ENCODE measurements at regions not wholly inside any gene's neighbourhood (a gene's known extent, or its start where the extent isn't known, plus 50 kb on each side); places are given as distances from the start of the nearest gene placed in this dataset.

GRCh38 chr7:21028599-21028998, 241.9 kb upstream of the SP8 start:
- no peaks in the 10 kb centered on the region for H3K9me3 ChIP-seq (ENCODE audit: control insufficient read depth in 1 of 2, insufficient read depth in 1 of 2, low read depth in 1 of 2, low read length in 2 of 2)
- TF ChIP-seq EGR1 (IDR thresholded peaks at IDR 0.05; ENCODE audit: low read depth) (no peak), CEBPB (IDR thresholded peaks at IDR 0.05; ENCODE audit: low read depth) (no peak), CTCF (IDR thresholded peaks at IDR 0.05 in 2 of 3, conservative IDR thresholded peaks at IDR 0.05 in 1 of 3; ENCODE audit: borderline replicate concordance in 1 of 3, insufficient read depth in 1 of 3, low read depth in 2 of 3, low read length in 2 of 3) (no peak), ZNF274 (IDR thresholded peaks at IDR 0.05; ENCODE audit: low read depth, low read length) (no peak), ZBTB33 (IDR thresholded peaks at IDR 0.05; ENCODE audit: extremely low read depth, insufficient replicate concordance, low read length) (no peak), SP1 (IDR thresholded peaks at IDR 0.05; ENCODE audit: low read depth) (no peak), EZH2 (IDR thresholded peaks at IDR 0.05) (no peak), YY1 (IDR thresholded peaks at IDR 0.05; ENCODE audit: extremely low read depth, insufficient replicate concordance, low read depth, low read length) (no peak), ATF3 (IDR thresholded peaks at IDR 0.05) (no peak), POLR2AphosphoS5 (IDR thresholded peaks at IDR 0.05; ENCODE audit: low read depth, low read length) (no peak), TCF7L2 (IDR thresholded peaks at IDR 0.05; ENCODE audit: borderline replicate concordance, extremely low read depth, insufficient read depth, insufficient read length) (no peak), SRF (IDR thresholded peaks at IDR 0.05; ENCODE audit: low read depth) (no peak), ZFX (IDR thresholded peaks at IDR 0.05) (no peak), JUND (IDR thresholded peaks at IDR 0.05) (no peak), FOSL1 (IDR thresholded peaks at IDR 0.05; ENCODE audit: low read depth) (no peak), POLR2A (IDR thresholded peaks at IDR 0.05; ENCODE audit: borderline replicate concordance, extremely low read depth, insufficient read depth, insufficient read length) (no peak), EZH2phosphoT487 (IDR thresholded peaks at IDR 0.05; ENCODE audit: borderline replicate concordance) (no peak)
- ATAC-seq (no peak), DNase-seq (ENCODE audit: low read depth, low spot score) (no peak)
- POLR2A ChIA-PET, result no interaction called here
- no peaks in the 10 kb centered on the region for H3K9me2 ChIP-seq (ENCODE audit: insufficient read depth)
- RAD21 ChIA-PET (ENCODE audit: low non-redundant PET in 1 of 2, low total read pairs in 2 of 2, uncharacterized antibody in 2 of 2, unreplicated experiment in 2 of 2), result no interaction called here
- CTCF ChIA-PET, result no interaction called here
- no TSS peak for BruUV-seq (replicated peaks)
- no peak overlapping the region for H3K4me2 ChIP-seq (ENCODE audit: low read length)
- no peaks in the 10 kb centered on the region for H3K79me2 ChIP-seq (ENCODE audit: insufficient read depth, low read length)
- H3K4me3 ChIP-seq (replicated peaks in 1 of 2; ENCODE audit: low read depth in 1 of 2, low read length in 2 of 2), result no peak overlapping the region
- H3K9ac ChIP-seq (ENCODE audit: low read length), result no peak overlapping the region
- H2AFZ ChIP-seq (ENCODE audit: low read depth, low read length, poor library complexity, severe bottlenecking), result no peak overlapping the region
- H4K20me1 ChIP-seq (ENCODE audit: insufficient read depth), result no peaks in the 10 kb centered on the region
- no peaks in the 10 kb centered on the region for H3K36me3 ChIP-seq (ENCODE audit: control insufficient read depth in 1 of 2, insufficient read depth in 2 of 2, low read length in 2 of 2)
- intact Hi-C loops (cut with micrococcal nuclease), result no loop called here
- H3K4me1 ChIP-seq (ENCODE audit: control insufficient read depth in 1 of 2, insufficient read depth in 2 of 2, low read length in 2 of 2), result no peaks in the 10 kb centered on the region
- H3K27ac ChIP-seq (ENCODE audit: low read depth, low read length), result no peak overlapping the region
- no peaks in the 10 kb centered on the region for H3K27me3 ChIP-seq (ENCODE audit: insufficient read depth, low read length)

Data from HCT116 (cell line).